HG02938 (cell line): ENCODE measurements at regions not wholly inside any gene's neighbourhood (a gene's known extent, or its start where the extent isn't known, plus 50 kb on each side); places are given as distances from the start of the nearest gene placed in this dataset.

Source experiments
- ATAC-seq: cut with Tn5 transposase; IDR thresholded peaks from one replicate; pipeline ENCODE4 v1.9.1; 2021; ENCODE audit warnings: mild to moderate bottlenecking, moderate library complexity; ENCODE audit not compliant: unreplicated experiment

DNA sequence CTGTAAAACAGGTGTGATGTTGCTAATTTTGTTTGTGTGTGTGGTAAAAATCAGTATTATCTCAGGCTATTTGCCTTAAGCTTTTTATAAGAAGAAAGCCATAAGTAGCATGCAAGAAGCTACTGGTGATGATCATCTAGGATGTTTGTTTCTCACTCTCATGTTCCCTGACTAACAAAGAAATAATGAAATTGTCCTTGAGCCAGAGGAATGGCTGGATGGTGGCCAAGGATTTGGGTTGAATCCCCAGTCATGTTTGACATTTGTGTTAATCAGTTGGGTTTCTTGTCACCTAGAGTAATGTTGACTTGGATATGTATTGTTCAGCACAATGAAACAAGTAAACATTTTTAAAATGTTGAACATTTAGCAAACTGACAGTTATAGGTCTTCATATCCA lies 496.8 kb upstream of the ZEB2 start:
- ATAC-seq: no peak

DNA sequence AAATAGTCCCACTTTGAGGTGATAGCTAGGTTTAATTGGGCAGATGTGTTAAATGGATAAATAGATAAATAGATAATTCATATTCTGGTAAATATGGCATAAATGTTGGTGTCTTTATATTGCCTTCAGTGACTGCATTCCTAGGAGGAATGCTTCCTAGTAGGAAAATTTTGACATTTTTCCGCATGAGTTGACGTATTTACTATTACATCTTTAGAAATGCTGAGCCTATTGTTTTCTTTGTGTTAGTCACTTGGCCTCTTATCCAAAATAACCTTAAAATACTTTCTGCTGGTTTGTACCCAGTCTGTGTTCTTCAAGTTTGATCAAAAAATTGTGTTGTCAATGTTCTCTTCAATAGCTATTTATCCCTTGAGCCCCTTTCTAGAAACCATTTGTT lies 495.6 kb upstream of the ZEB2 start:
- ATAC-seq: no peak

DNA sequence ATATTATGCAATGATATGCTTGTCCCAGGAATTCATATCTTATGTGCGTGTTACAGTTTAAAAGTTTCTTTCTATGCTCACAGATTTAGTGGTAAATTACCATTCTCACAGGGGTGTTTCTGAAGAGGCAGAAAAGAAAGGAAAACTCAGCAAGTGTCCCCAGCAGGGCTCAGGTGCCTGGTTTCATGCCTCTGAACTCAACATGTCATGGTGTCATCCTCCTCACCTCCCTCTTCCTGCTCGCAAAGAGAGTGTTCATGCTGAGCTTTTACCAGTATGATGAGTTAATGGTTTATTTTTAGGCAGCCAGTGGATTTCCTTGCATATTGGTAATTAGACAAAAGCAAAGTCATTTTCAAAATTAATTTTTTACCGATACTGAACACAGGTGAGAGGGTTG lies 492.9 kb upstream of the ZEB2 start:
- ATAC-seq: no peak

DNA sequence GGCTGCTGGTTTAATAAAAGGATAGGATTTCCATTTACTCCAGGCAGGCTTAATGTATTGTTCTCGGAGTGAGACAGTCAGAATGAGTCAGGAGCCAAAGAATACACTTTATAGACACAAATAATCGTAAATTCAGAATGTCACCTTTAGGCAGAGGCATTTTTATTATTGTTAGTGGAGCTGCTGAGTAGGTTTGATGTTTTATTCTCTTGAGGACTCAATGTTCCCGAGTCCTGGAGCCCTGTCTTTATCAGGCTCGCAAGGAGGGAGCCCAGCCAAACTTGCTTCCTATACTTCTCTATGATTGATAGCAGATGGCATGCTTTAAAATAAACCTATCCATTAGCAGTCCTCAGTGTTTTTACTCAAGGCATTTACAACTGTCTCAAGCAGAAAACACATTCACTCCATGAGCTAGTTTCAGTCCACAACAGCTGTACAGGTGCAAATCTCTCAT lies 492.3 kb upstream of the ZEB2 start:
- ATAC-seq: no peak

DNA sequence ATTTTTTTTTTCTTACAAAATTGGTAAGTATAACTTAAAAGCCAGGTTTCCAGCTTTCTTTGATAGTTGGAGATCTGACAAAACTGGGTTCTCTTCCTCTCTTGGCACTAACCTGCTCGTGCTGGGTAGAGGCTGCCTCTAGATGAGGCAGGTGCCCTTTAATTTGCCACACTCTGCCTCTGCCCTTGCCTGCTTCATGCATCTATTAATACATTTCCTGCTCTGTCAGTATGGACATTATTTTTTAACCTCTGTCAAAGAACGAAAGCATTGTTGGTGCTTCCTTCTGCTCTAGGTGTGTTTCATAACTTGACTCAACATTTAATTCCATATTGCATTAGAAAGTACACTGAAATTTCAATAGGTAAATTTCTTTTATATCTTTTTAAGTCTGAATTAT lies 490.7 kb upstream of the ZEB2 start:
- ATAC-seq: no peak

DNA sequence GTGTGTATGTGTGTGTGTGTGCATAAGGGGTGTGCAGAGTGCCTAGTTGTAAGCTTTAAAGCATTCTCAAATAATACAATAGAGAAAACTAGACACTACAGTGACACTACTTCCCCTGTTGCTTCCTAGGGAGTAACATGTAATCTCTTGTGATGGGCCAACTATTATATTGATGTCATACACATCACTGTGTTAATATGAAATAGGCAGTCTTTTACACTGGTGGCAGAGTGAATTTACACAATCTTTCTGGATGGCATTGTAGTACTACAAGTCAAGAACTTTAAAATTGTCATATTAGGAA lies 488.0 kb upstream of the ZEB2 start:
- ATAC-seq: no peak

DNA sequence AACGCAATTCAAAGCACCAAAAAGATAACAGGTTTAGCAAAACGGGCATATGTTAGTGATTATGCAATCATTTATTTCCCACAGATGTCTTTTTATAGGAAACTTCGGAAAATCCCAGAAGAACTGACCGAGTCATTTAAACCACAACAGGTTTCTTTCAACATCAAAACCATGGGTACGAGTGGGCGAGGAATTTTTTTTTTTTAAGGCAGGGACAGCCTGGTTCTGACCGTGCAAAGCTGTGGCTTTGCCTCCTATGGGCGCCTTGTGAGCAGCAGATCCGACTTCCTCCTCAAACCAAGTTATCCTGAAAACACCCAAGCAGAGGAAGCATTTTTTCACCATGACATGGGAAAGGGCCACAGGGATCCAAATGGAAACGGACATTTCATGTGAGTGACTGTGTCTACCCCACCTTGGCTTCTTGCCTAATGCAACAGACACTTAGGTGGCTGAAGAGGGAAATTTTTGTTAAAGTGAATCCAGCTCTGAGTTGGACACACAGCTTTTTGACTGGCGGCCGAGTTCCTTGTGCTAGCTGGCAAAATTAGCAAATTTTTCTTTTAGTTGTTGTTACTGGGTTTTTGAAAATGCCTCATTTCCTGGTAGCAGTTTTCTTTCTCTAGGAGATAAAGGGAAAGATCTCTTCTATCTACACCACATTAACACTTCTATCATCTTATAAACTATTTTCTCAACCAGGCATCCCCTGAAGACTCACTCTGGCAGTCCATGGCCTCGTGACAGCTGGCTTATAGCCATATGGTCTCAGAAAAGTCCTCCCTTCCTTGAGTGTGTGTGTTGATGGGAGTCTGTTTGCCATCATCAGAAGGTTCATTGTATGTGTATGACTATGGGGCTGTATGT lies 487.4 kb upstream of the ZEB2 start:
- ATAC-seq: no peak

DNA sequence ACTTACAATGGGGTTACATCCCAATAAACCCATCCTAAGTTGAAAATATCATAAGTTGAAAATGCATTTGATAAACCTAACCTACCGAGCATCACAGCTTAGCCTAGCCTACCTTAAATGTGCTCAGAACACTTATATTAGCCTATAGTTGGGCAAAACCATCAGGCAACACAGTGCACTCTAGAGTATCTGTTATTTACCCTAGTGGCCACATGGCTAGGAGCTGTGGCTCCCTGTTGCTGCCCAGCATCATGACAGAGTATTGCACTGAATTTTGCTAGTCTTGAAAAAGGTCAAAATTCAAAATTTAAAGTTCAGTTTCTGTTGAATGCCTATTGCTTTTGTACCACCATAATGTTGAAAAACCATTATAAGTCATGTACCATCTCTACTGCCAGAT lies 482.7 kb upstream of the ZEB2 start:
- no peak for ATAC-seq

DNA sequence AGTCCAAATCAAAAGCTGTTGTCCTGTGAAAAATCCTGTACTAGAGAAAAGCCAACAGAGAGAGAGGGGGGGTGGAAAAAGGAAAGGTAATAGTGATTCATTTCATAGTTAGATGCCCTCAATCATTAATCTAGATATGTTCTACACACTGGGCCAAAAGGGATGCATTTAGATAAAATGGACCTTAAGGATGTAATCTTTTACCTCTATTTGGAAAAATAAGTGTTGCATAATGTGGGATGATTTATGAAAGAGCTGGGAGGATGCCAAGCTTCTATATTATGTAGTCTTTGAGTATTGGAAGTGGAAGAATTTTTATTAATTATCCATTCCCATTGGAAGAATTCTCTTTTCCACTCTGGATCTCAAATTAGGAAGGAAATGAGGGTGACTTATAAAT lies 480.5 kb upstream of the ZEB2 start:
- no peak for ATAC-seq

DNA sequence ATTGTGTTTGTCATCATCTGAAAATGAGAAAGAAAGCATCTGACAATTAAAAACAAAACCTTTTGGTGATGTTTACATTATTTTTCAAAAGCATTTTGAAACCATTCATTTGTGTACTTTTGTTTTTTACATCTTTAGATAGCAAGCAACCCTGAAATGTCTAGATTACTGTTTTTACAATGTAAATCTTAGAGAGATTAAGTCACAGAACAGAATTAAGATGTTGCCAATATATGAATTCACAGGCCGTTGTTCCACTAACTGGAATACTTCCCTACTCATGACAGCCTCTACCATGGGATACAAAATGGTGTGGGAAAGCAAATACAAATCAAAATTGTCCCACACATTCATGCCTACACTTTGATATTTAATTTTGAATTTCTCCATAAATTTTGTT lies 480.0 kb upstream of the ZEB2 start:
- ATAC-seq: no peak

DNA sequence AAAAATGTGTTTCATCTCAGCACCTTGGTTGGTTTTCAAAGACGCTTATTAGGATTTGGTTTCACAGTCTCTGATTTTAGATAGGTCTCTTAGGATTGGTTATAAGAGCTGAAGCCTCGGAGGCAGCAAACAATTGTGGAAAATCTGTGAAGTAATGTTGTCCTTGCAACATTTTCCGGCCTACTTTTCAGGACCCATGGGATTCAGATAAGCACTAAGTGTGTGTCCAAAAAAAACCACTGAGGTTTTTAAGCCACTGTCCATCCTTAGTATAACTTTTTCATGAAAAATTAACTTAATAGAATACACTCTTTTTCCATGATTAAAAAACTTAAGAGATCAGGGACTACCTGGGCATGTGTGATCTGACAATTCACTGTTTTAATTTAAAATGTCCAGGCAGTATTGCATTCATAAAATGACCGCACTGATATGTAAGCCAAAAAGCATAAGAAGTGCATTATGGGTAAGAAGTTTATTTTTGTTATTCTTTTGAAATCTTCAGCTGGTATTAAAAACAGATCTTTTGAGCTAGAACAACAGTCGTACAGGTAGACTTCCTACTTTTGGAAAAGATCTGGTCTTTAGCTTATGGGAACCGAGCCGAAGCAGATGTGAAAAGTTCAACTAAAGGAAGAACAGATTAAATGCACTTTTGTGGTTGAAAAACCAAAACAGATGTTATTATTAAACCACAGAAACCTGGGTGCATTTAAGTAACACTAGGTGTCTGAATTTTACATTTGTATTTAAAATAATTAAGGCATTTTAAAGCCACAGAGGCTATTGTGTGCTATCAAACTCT lies 479.4 kb upstream of the ZEB2 start:
- no peak for ATAC-seq

DNA sequence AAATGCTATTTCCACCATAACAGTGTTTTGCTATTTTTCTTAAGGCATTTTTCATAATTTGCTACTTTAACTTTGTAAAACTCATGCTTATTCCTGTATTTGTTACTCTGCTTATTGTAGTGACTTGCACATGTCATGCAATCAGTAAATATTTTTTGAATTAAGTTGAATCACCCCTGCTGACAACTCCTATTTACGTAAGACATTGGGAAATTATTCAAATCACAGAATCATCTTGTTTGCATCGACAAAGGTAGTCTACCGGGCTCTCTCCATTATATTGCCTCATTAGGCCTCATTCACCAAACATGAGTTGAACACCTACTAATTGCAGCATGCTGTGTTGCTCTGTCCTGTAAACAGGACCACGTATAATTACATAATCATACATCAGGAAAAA lies 478.5 kb upstream of the ZEB2 start:
- no peak for ATAC-seq

DNA sequence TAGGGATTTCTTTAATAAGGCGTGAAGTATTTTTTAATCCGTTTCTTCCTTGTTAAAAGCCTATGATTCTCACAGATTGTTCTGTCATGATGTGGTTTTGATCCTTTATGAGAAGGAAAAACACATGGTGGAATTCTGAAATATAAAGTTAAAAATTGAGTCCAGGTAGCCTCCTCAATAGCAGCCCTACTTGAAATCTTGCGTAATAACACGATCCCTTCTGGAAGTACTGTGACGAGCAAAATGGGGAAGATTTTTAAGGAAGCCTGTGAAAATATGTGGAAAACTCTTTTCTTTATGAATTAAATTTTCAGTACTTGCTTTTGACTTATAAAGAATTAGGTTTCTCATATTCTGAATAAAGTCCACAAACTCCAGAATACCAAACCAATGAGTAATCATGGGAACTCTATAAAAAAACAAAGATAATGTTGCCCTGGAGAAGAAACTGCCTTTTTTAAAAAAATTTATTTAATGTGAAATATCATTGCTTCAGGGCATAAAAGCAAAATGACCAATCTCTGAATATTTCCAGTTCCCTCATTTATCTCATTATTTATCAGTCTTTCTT lies 476.4 kb upstream of the ZEB2 start:
- no peak for ATAC-seq

DNA sequence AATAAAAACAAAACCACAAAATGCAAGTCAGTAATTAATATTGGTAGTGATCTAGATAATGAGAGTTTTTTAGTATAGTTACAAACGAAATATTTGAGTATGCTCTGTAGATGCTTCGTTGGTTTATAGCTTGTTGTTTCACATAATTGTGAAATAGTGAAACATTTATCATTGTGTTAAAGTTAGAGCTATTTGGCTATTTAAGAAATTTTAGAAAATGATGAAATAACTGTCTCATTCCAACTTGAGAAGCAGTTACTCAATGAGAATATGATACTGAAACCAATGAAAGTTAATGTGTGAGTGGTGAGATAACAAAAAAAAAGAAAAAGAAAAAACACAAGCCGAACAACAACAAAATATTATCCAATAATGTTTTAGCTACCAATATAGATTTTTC lies 475.6 kb upstream of the ZEB2 start:
- ATAC-seq: no peak

DNA sequence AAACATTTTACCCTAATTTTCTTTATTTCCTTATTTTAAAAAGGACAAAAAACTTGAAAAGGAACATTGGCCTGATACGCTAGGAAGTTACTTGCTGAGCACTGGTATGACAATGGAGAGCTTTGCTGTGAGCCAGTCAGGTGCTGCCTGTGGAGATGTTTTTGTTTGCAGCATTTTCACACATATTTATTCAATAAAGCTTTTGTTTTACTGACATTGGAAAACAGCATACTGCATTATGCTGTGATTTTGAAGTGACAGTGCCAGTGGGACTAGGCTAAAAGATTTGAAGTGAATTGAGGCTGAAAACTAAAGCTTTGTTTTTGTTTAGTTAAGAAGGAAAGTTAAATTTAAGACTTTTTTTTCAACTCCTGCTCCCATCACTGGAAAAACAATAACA lies 470.7 kb upstream of the ZEB2 start:
- ATAC-seq: no peak

DNA sequence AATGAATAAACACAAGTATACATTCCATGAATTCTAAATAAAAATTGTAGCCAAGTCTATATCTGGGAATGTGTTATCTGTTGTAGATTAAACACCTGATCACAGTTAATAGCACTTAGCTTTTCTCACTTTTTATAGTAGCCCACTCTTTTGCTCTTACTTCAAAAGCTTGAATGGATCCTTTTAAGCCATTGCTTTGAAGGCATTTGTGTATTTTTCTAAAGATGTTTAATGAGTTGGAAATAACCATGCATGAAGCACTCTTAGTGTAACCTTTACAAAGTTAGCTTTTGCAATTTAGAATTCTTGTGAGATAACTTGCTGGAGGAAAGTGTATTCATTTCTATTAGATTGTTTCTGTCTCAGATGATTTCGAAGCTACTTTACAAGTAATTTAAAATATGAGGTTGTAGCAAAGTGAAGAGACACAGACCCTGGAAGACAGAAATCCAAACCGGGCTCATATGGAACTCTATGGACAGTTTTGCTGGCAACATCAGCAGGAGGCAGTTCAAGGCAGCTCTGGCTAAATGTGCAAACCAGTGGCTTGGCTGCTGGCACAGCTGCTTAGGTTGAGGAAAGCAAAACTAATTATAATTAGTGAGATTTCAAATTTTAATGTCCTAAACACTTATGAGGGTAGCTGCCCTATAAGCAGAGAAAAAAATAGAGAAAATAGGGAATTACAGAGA lies 469.8 kb upstream of the ZEB2 start:
- ATAC-seq: no peak

DNA sequence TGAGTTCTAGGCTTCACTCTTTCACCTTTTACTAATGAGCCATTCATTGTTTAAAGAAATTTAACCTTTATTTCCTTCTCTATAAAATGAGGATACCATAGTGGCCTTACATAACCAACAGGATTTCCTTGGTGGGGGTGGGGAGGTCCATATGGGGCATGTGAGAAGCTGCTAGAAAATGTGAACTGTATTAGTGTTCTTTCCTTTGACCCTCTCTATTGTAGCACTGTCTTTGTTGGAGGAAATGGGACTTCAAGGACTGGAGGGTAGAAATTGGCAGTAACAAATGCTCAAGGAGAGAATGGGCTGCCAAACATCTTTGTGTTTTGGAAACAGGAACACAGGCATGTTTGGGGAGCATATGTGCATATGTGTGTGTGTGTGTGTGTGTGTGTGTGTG lies 468.7 kb upstream of the ZEB2 start:
- no peak for ATAC-seq

DNA sequence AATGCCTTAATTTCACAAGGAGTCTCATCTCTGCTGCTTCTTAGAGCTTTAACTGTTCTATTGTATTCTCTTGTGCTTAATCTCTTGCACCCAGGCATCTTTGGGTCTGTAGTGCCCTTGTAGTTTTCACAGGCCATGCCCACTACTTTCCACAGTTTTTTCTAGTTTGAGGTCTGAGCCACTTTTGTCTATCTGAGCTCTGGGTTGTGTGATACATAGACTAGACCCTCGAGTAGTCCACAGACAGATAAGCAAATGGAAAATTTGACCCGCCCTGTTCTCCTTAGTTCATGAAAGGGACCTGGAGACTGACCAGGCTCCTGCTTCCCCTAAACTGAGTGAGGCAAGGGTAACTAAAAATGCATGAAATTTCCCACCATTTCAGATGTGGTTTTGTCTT lies 466.8 kb upstream of the ZEB2 start:
- ATAC-seq: no peak

DNA sequence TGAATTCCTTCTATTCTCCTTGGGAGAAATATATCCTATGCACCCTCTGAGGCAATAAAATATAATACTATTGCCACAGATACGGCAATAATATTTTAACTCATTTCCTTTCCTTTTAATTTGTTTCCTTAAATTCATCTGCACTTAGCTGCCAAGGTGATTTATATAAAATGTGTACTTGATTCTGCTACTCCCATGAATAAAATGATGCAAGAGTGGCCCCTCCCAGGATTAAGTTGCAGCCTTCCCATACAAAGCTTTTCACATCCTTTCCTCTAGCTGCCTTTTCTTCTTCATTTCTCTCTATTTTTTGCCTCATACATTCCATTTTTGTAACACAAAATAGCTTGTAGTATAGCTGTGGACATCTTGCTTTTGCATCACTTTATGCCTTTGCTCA lies 464.1 kb upstream of the ZEB2 start:
- ATAC-seq: no peak

DNA sequence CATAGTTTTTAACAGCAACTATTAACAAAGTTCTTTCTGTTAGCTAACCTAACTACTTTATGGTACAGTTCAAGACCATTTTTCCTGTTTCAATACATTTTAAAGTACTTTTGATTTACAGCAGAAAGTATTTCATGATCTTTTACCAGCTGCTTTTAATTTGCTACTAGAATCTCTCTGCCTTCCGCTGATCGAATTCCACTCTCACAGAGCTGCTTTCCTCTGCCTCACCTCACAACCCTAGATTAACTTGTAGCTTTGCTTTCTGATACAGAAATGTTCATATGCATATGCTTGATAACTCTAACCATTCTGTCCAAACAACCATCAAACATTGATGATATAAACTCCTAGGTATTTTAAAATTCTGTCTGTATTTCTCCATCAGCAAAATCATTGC lies 463.2 kb upstream of the ZEB2 start:
- ATAC-seq: no peak

DNA sequence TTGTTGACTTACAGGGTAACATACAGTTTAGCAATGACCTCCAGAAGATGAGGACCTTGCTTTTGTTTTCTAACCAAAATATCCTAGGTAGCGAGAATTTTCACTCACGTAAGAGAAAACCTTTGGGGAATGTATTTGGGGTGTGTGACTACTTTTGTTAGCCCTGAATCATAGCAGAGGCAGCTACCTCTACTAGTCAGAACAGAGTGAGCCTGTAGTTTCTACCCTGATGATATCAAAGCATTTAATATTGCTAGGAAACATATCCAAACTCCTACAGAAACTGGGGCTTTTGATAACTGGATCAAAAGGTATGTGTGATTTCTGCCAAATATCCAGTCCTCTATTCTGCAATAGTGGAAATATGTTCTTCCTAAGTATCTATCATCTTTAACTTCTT lies 462.6 kb upstream of the ZEB2 start:
- no peak for ATAC-seq

DNA sequence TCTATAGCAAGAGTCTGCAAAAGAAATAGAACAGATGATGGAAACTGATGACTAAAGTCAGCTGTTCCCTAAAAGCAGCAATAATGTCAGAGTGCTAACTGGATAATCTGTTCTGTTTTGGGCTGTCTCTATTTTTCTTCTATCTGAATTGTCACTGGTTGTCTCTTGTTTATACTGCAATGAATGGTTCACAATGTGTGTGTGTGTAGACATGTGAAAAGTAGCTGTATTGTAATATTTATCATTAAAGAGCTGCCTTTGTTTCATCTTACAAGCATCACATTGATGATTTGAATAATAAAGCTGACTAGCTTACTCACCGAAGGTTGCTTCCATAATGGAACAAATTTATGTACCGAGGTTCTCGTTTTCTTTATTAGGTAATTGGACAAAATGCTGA lies 456.0 kb upstream of the ZEB2 start:
- ATAC-seq: no peak
